ENCODE measurements at regions not wholly inside any gene's neighbourhood (a gene's known extent, or its start where the extent isn't known, plus 50 kb on each side); places are given as distances from the start of the nearest gene placed in this dataset.

DNA sequence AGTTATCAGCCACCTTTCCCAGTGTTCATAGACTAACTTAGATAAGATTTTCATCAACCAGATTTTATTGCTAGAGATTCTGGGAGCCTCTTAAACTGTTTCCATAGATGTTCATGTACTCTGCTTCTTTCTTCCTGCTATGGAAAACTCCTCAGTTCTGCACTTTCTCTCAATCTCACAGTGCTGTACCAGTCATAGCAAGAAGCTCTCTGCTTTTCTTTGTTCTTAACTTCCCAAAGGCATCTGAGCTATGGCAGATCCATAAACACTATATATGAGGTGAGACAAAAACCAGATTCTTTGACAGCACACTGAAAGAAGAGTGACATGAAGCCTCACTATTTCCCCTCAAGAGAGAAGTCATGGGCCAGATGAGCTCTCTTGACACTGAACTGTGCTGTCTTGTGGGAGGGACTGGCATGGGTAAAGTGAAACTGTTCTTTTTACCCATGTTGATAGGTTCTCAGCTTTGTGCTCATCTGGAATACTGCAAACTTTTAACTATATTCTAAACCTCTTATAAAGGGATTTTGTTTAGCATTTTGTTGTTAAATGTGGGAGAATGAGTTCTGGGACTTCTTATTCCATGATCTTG is 64.2 kb upstream of the LYPLAL1 start:
- no peak overlapping the region for H3K9ac ChIP-seq (ENCODE audit: insufficient read depth in 1 of 2, low read depth in 2 of 2, low read length in 2 of 2)
- ATAC-seq, result peak; percentile 39; the same call in 1 of the 3 replicates

More for the DNA sequence above, 64.2 kb upstream of the LYPLAL1 start:
- no peaks in the 10 kb centered on the region for H3K36me3 ChIP-seq (ENCODE audit: control insufficient read depth, insufficient read depth, low read length)
- CTCF ChIA-PET (ENCODE audit: low intra/inter-chr PET ratio), result no interaction called here
- no peaks in the 10 kb centered on the region for H3K4me1 ChIP-seq (replicated peaks in 1 of 2; ENCODE audit: control insufficient read depth in 2 of 2, insufficient read depth in 2 of 2, low read length in 2 of 2)
- H3K27ac ChIP-seq (ENCODE audit: extremely low read depth, low read depth, low read length), result no peak overlapping the region
- H2AFZ ChIP-seq (ENCODE audit: low read depth, low read length), result no peak overlapping the region
- H4K20me1 ChIP-seq (replicated peaks; ENCODE audit: control insufficient read depth, insufficient read depth, low read length), result no peaks in the 10 kb centered on the region
- intact Hi-C loops (cut with micrococcal nuclease), result no loop called here
- POLR2A ChIA-PET, result interaction anchor here (0.5 to 1.5 kb wide), 4 partner anchors 10 to 64 kb away, joined by 3 to 4 read pairs (median 4); partner anchors contain the start of gene LYPLAL1
- in situ Hi-C loops (cut with MboI), result no loop called here
- H3K79me2 ChIP-seq (ENCODE audit: control insufficient read depth, insufficient read depth, low read length), result no peaks in the 10 kb centered on the region
- no peaks in the 10 kb centered on the region for H3K9me1 ChIP-seq (ENCODE audit: control insufficient read depth, insufficient read depth, low read length)
- no peaks in the 10 kb centered on the region for H3K9me3 ChIP-seq (replicated peaks; ENCODE audit: control insufficient read depth, insufficient read depth, low read depth, low read length)
- TF ChIP-seq RNF2 (IDR thresholded peaks at IDR 0.05), result no peak
- TF ChIP-seq, protein P1, sequence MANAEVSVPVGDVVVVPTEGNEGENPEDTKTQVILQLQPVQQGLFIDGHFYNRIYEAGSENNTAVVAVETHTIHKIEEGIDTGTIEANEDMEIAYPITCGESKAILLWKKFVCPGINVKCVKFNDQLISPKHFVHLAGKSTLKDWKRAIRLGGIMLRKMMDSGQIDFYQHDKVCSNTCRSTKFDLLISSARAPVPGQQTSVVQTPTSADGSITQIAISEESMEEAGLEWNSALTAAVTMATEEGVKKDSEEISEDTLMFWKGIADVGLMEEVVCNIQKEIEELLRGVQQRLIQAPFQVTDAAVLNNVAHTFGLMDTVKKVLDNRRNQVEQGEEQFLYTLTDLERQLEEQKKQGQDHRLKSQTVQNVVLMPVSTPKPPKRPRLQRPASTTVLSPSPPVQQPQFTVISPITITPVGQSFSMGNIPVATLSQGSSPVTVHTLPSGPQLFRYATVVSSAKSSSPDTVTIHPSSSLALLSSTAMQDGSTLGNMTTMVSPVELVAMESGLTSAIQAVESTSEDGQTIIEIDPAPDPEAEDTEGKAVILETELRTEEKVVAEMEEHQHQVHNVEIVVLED (CRISPR knock-in tag; IDR thresholded peaks at IDR 0.05), result no peak
- TF ChIP-seq ZBTB8A (IDR thresholded peaks at IDR 0.05; ENCODE audit: partially characterized antibody), result no peak
- TF ChIP-seq, protein P2, sequence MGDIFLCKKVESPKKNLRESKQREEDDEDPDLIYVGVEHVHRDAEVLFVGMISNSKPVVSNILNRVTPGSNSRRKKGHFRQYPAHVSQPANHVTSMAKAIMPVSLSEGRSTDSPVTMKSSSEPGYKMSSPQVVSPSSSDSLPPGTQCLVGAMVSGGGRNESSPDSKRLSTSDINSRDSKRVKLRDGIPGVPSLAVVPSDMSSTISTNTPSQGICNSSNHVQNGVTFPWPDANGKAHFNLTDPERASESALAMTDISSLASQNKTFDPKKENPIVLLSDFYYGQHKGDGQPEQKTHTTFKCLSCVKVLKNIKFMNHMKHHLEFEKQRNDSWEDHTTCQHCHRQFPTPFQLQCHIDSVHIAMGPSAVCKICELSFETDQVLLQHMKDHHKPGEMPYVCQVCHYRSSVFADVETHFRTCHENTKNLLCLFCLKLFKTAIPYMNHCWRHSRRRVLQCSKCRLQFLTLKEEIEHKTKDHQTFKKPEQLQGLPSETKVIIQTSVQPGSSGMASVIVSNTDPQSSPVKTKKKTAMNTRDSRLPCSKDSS (IDR thresholded peaks at IDR 0.05; ENCODE audit: low read depth, partially characterized antibody), result no peak
- TF ChIP-seq, protein P3, sequence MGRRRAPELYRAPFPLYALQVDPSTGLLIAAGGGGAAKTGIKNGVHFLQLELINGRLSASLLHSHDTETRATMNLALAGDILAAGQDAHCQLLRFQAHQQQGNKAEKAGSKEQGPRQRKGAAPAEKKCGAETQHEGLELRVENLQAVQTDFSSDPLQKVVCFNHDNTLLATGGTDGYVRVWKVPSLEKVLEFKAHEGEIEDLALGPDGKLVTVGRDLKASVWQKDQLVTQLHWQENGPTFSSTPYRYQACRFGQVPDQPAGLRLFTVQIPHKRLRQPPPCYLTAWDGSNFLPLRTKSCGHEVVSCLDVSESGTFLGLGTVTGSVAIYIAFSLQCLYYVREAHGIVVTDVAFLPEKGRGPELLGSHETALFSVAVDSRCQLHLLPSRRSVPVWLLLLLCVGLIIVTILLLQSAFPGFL (CRISPR knock-in tag; IDR thresholded peaks at IDR 0.05), result no peak
- TF ChIP-seq SMAD2 (IDR thresholded peaks at IDR 0.05; ENCODE audit: low read depth, low read length), result no peak
- TF ChIP-seq, protein P4, sequence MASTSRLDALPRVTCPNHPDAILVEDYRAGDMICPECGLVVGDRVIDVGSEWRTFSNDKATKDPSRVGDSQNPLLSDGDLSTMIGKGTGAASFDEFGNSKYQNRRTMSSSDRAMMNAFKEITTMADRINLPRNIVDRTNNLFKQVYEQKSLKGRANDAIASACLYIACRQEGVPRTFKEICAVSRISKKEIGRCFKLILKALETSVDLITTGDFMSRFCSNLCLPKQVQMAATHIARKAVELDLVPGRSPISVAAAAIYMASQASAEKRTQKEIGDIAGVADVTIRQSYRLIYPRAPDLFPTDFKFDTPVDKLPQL (IDR thresholded peaks at IDR 0.05; ENCODE audit: extremely low read depth, insufficient read length), result no peak
- TF ChIP-seq, protein P5, sequence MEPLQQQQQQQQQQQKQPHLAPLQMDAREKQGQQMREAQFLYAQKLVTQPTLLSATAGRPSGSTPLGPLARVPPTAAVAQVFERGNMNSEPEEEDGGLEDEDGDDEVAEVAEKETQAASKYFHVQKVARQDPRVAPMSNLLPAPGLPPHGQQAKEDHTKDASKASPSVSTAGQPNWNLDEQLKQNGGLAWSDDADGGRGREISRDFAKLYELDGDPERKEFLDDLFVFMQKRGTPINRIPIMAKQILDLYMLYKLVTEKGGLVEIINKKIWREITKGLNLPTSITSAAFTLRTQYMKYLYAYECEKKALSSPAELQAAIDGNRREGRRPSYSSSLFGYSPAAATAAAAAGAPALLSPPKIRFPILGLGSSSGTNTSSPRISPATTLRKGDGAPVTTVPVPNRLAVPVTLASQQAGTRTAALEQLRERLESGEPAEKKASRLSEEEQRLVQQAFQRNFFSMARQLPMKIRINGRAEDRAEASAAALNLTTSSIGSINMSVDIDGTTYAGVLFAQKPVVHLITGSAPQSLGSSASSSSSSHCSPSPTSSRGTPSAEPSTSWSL (CRISPR knock-in tag; IDR thresholded peaks at IDR 0.05; ENCODE audit: borderline replicate concordance), result no peak
- no peak for TF ChIP-seq ZNF830 (CRISPR knock-in tag; IDR thresholded peaks at IDR 0.05)
- TF ChIP-seq CREBBP (IDR thresholded peaks at IDR 0.05; ENCODE audit: low read depth, low read length), result no peak
- TF ChIP-seq ELF1 (tag; IDR thresholded peaks at IDR 0.05), result no peak
- TF ChIP-seq, protein P6, sequence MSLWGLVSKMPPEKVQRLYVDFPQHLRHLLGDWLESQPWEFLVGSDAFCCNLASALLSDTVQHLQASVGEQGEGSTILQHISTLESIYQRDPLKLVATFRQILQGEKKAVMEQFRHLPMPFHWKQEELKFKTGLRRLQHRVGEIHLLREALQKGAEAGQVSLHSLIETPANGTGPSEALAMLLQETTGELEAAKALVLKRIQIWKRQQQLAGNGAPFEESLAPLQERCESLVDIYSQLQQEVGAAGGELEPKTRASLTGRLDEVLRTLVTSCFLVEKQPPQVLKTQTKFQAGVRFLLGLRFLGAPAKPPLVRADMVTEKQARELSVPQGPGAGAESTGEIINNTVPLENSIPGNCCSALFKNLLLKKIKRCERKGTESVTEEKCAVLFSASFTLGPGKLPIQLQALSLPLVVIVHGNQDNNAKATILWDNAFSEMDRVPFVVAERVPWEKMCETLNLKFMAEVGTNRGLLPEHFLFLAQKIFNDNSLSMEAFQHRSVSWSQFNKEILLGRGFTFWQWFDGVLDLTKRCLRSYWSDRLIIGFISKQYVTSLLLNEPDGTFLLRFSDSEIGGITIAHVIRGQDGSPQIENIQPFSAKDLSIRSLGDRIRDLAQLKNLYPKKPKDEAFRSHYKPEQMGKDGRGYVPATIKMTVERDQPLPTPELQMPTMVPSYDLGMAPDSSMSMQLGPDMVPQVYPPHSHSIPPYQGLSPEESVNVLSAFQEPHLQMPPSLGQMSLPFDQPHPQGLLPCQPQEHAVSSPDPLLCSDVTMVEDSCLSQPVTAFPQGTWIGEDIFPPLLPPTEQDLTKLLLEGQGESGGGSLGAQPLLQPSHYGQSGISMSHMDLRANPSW (CRISPR knock-in tag; IDR thresholded peaks at IDR 0.05), result no peak
- no TSS peak for BruUV-seq (replicated peaks)
- H3K4me2 ChIP-seq (ENCODE audit: insufficient read depth, low read length), result no peak overlapping the region
- no peak for DNase-seq (ENCODE audit: extremely low read depth in 1 of 4, low spot score in 3 of 4)
- FAIRE-seq, result no peak
- H3K27me3 ChIP-seq (ENCODE audit: control insufficient read depth in 2 of 2, insufficient read depth in 2 of 2, low read length in 2 of 2), result no peaks in the 10 kb centered on the region
- no peak overlapping the region for H3K4me3 ChIP-seq
